Sigmoid colon (tissue), 6 donors: ENCODE measurements at regions not wholly inside any gene's neighbourhood (a gene's known extent, or its start where the extent isn't known, plus 50 kb on each side); places are given as distances from the start of the nearest gene placed in this dataset.

Experiments
- DNase-seq: peaks from one replicate; pipeline ENCODE4 v3.0.0-alpha.2; 2019
- H3K27ac ChIP-seq, 4 donors: fragments of 200-600 bp; sonication (generic); one replicate each; pipeline ENCODE4 v1.5.1; 2016 to 2019; ENCODE audit warnings: mild to moderate bottlenecking in 1 of 4
- H3K27me3 ChIP-seq, 3 donors: fragments of 200-600 bp; sonication (generic); one replicate each; pipeline ENCODE4 v1.5.1; 2019; ENCODE audit warnings: mild to moderate bottlenecking in 1 of 3
- H3K36me3 ChIP-seq, 4 donors: fragments of 200-600 bp; sonication (generic); one replicate each; pipeline ENCODE4 v1.5.1; 2016 to 2019
- H3K4me1 ChIP-seq, 4 donors: fragments of 200-600 bp; sonication (generic); one replicate each; pipeline ENCODE4 v1.5.1; 2017 to 2019
- H3K4me3 ChIP-seq, 4 donors: fragments of 200-600 bp; sonication (generic); one replicate each; pipeline ENCODE4 v1.5.1; 2017 to 2019; ENCODE audit warnings: mild to moderate bottlenecking in 2 of 4, moderate library complexity in 1 of 4
- H3K9me3 ChIP-seq, 4 donors: fragments of 200-600 bp in 3 of 4; sonication (generic) in 3 of 4; one replicate each; pipeline versions ENCODE4 v1.5.1 to v1.6.1; 2013 to 2019
- EP300 ChIP-seq, 4 donors: sonication (generic); formaldehyde crosslinking; IDR thresholded peaks; one replicate each; pipeline ENCODE4 v1.6.1; 2017; ENCODE audit warnings: antibody characterized with exemption in 4 of 4
- POLR2A ChIP-seq, 2 donors: fragments of 450-650 bp; IDR thresholded peaks; one replicate each; pipeline ENCODE4 v1.6.1; 2016; ENCODE audit warnings: antibody characterized with exemption in 2 of 2, mild to moderate bottlenecking in 2 of 2, moderate library complexity in 2 of 2
- POLR2AphosphoS5 ChIP-seq, 4 donors: sonication (generic); formaldehyde crosslinking; IDR thresholded peaks; one replicate each; pipeline ENCODE4 v1.6.1; 2017; ENCODE audit warnings: antibody characterized with exemption in 4 of 4
- WGBS, 2 donors: extraction: QIAGEN DNeasy Blood & Tissue Kit; methylation state at CpG; one replicate each; pipeline ENCODE4 v1.1.7; 2013; 5-methylcytosine and 5-hydroxymethylcytosine counted together
- intact Hi-C: fragments of 100-400 bp; cut with DNase I; formaldehyde crosslinking; loops from one replicate; pipeline ENCODE4 v1.15.1; 2023
- TF ChIP-seq, protein P1 (sequence below), 4 experiments: fragments of 450-650 bp in 3 of 4; fragments of 200-600 bp in 1 of 4; IDR thresholded peaks; one replicate each; pipeline ENCODE4 v1.5.1; 2016 to 2019; ENCODE audit warnings: antibody characterized with exemption in 4 of 4, mild to moderate bottlenecking in 3 of 4, moderate library complexity in 2 of 4
- donor health status: healthy with polysubstance abuse.
- donor health status: healthy.

DNA sequence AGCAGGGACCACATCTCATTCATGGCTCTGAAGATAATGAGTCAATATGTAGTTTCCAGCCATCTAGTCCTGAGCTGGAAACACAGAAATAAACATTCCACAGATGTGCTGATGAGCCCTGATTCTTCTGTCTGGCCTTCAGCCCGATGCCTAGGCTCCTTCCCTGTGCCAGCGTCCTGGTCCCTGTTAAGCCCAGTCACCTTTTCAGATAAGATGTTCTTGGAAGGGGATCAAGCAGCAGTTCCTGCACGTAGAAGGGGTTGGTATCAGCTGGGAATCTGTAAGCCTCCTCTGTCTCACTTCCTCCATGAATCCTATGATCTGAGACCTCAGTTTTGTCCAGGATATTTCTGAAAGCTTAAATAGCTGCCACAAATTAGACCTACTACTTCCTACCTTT, 149.3 kb downstream of the TTC32 start:
- intact Hi-C loops, result no loop called here
- TF ChIP-seq POLR2AphosphoS5 (IDR thresholded peaks at IDR 0.05) (no peak), POLR2A (IDR thresholded peaks at IDR 0.05) (no peak), EP300 (IDR thresholded peaks at IDR 0.05) (no peak)
- TF ChIP-seq, protein P1, sequence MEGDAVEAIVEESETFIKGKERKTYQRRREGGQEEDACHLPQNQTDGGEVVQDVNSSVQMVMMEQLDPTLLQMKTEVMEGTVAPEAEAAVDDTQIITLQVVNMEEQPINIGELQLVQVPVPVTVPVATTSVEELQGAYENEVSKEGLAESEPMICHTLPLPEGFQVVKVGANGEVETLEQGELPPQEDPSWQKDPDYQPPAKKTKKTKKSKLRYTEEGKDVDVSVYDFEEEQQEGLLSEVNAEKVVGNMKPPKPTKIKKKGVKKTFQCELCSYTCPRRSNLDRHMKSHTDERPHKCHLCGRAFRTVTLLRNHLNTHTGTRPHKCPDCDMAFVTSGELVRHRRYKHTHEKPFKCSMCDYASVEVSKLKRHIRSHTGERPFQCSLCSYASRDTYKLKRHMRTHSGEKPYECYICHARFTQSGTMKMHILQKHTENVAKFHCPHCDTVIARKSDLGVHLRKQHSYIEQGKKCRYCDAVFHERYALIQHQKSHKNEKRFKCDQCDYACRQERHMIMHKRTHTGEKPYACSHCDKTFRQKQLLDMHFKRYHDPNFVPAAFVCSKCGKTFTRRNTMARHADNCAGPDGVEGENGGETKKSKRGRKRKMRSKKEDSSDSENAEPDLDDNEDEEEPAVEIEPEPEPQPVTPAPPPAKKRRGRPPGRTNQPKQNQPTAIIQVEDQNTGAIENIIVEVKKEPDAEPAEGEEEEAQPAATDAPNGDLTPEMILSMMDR (IDR thresholded peaks at IDR 0.05), result no peak
- no peak for DNase-seq
- H3K4me1 ChIP-seq, result peaks cover 0 to 16% (median 2%) of the 10 kb centered on the region in 4 donors
- no peaks in the 10 kb centered on the region for H3K9me3 ChIP-seq
- no peak overlapping the region for H3K4me3 ChIP-seq
- WGBS, 2 donors, result 80 to 85% methylated on average over 3 of the region's 3 CpGs
- H3K27ac ChIP-seq, result no peak overlapping the region
- peaks cover 0 to 22% (median 0%) of the 10 kb centered on the region in 3 donors for H3K27me3 ChIP-seq
- no peaks in the 10 kb centered on the region for H3K36me3 ChIP-seq

DNA sequence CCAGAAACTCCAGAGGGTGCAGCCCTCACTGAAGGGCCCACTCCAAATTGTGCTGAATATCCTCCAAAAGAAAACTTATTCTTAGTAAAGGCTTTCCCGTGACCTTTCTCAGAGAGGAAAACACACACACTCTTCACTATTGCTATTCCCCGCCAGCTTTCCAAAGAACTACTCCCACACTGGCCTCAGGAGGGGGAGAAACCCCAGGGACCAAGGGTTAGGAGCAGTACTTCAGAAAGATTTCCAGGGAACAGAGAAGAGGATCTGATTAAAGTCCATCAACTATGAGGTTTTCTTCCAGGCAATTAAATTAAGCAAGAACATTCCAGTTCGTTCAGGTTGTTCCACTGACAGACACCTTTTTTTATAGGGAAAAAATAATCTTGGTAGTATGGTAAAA, 150.2 kb downstream of the TTC32 start:
- TF ChIP-seq, protein P1 (IDR thresholded peaks at IDR 0.05), result no peak
- no peak for TF ChIP-seq EP300 (IDR thresholded peaks at IDR 0.05)
- no peak for TF ChIP-seq POLR2AphosphoS5 (IDR thresholded peaks at IDR 0.05)
- TF ChIP-seq POLR2A (IDR thresholded peaks at IDR 0.05), result no peak
- Histone ChIP-seq H3K4me1 (peaks cover 0 to 22% (median 2%) of the 10 kb centered on the region in 4 donors), H3K36me3 (no peaks in the 10 kb centered on the region), H3K4me3 (no peak overlapping the region), H3K27ac (no peak overlapping the region), H3K27me3 (peaks cover 0 to 22% (median 0%) of the 10 kb centered on the region in 3 donors), H3K9me3 (no peaks in the 10 kb centered on the region)
- intact Hi-C loops, result no loop called here
- 77 to 78% methylated on average over 3 of the region's 3 CpGs for WGBS, 2 donors
- DNase-seq, result no peak

DNA sequence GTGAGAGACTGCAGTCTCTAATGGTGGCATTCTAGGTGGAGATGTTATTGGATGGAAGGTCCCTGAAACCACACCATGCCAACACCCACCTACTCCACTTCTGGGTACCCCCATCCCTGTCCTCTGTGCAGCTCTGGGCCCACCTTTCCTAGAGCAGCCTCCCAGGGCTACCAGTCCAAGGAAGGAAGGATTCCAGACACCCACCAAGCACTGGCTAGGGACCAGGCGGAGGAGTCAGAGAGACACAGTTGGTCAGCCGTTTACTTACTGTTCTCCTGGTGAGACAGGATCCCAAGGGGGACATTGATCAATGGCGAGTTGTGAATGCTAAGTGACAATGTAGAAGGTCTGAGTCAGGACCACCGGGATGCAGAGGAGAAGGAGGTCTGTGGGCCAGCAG, 151.6 kb downstream of the TTC32 start:
- intact Hi-C loops, result no loop called here
- 86 to 91% methylated on average over 4 of the region's 4 CpGs for whole genome bisulfite sequencing, 2 donors
- Histone ChIP-seq H3K4me1 (peaks cover 0 to 22% (median 2%) of the 10 kb centered on the region in 4 donors), H3K36me3 (no peaks in the 10 kb centered on the region), H3K27ac (no peak overlapping the region), H3K27me3 (peaks cover 0 to 22% (median 0%) of the 10 kb centered on the region in 3 donors), H3K9me3 (no peaks in the 10 kb centered on the region), H3K4me3 (no peak overlapping the region)
- DNase-seq, result no peak
- no peak for TF ChIP-seq EP300 (IDR thresholded peaks at IDR 0.05)
- TF ChIP-seq POLR2AphosphoS5 (IDR thresholded peaks at IDR 0.05), result no peak
- TF ChIP-seq, protein P1 (IDR thresholded peaks at IDR 0.05), result no peak
- no peak for TF ChIP-seq POLR2A (IDR thresholded peaks at IDR 0.05)

DNA sequence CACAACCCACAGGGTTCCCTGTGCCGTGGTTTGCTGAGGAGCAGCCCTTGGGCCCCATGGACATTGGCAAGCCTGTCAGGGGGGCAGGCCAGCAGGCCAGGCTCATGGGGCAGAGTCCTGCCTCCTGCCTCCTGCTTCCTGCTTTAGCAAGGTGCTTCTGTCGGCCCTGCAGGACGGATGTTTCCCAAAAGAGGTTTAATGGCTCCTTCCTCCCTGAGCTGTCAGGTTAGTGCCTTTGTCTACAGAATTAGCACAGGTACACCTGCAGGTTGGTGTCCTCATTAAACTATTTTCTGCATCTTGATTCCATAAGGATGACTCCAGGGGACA, 152.3 kb downstream of the TTC32 start:
- no peak overlapping the region for H3K27ac ChIP-seq
- H3K36me3 ChIP-seq, result no peaks in the 10 kb centered on the region
- H3K27me3 ChIP-seq, result peaks cover 0 to 22% (median 0%) of the 10 kb centered on the region in 3 donors
- H3K4me1 ChIP-seq, result peaks cover 0 to 22% (median 2%) of the 10 kb centered on the region in 4 donors
- TF ChIP-seq, protein P1 (IDR thresholded peaks at IDR 0.05), result no peak
- TF ChIP-seq POLR2AphosphoS5 (IDR thresholded peaks at IDR 0.05), result no peak
- no peak for TF ChIP-seq POLR2A (IDR thresholded peaks at IDR 0.05)
- no peak for TF ChIP-seq EP300 (IDR thresholded peaks at IDR 0.05)
- DNase-seq, result no peak
- no peak overlapping the region for H3K4me3 ChIP-seq
- intact Hi-C loops, result no loop called here
- no peaks in the 10 kb centered on the region for H3K9me3 ChIP-seq
- 81 to 87% methylated on average over 3 of the region's 3 CpGs for WGBS, 2 donors
